Trophoblast cell (in vitro differentiated cells and primary cell): ENCODE measurements at regions not wholly inside any gene's neighbourhood (a gene's known extent, or its start where the extent isn't known, plus 50 kb on each side); places are given as distances from the start of the nearest gene placed in this dataset.

Experiments
- DNase-seq, 2 donors: peaks; one replicate each; pipeline ENCODE4 v3.0.0-alpha.2; 2016
- H2AFZ ChIP-seq: 2 replicates; pipeline ENCODE4 v1.6.1; 2013; ENCODE audit warnings: low read length, moderate library complexity, mild to moderate bottlenecking; ENCODE audit not compliant: insufficient read depth, poor library complexity
- H2AK5ac ChIP-seq: 2 replicates; pipeline ENCODE4 v1.6.1; 2013; ENCODE audit warnings: mild to moderate bottlenecking, low read length
- H2BK120ac ChIP-seq: 2 replicates; pipeline ENCODE4 v1.6.1; 2013; ENCODE audit warnings: low read length, mild to moderate bottlenecking, moderate library complexity; ENCODE audit not compliant: insufficient read depth, poor library complexity
- H2BK12ac ChIP-seq: 2 replicates; pipeline ENCODE4 v1.6.1; 2013; ENCODE audit warnings: mild to moderate bottlenecking, low read length, moderate library complexity
- H2BK5ac ChIP-seq: 2 replicates; pipeline ENCODE4 v1.6.1; 2013; ENCODE audit warnings: low read length, low read depth, moderate library complexity, mild to moderate bottlenecking; ENCODE audit not compliant: poor library complexity
- H3K14ac ChIP-seq: 2 replicates; pipeline ENCODE4 v1.6.1; 2013; ENCODE audit warnings: mild to moderate bottlenecking, low read length
- H3K18ac ChIP-seq: 2 replicates; pipeline ENCODE4 v1.6.1; 2013; ENCODE audit warnings: mild to moderate bottlenecking, low read length
- H3K23ac ChIP-seq: 2 replicates; pipeline ENCODE4 v1.6.1; 2013; ENCODE audit warnings: low read length
- H3K27ac ChIP-seq: 2 replicates; pipeline ENCODE4 v1.5.1; 2013; ENCODE audit warnings: low read depth, mild to moderate bottlenecking, inconsistent platforms, low read length, moderate library complexity
- H3K27me3 ChIP-seq: 2 replicates; pipeline ENCODE4 v1.6.1; 2013; ENCODE audit warnings: inconsistent platforms, mild to moderate bottlenecking, low read length, moderate library complexity; ENCODE audit not compliant: insufficient read depth
- H3K36me3 ChIP-seq, 2 experiments: 1 replicate in 1 of 2; 2 replicates in 1 of 2; pipeline ENCODE4 v1.6.1; 2013; ENCODE audit warnings: low read length in 2 of 2, mild to moderate bottlenecking in 2 of 2, moderate library complexity in 1 of 2; ENCODE audit not compliant: insufficient read depth in 2 of 2, control insufficient read depth in 1 of 2
- H3K4ac ChIP-seq: 2 replicates; pipeline ENCODE4 v1.6.1; 2013; ENCODE audit warnings: low read depth, mild to moderate bottlenecking, low read length, moderate library complexity
- H3K4me1 ChIP-seq, 2 experiments: 1 replicate in 1 of 2; 2 replicates in 1 of 2; pipeline ENCODE4 v1.6.1; 2013; ENCODE audit warnings: low read length in 2 of 2, mild to moderate bottlenecking in 2 of 2, moderate library complexity in 1 of 2; ENCODE audit not compliant: insufficient read depth in 2 of 2, control insufficient read depth in 1 of 2
- H3K4me2 ChIP-seq: 2 replicates; pipeline ENCODE4 v1.6.1; 2013; ENCODE audit warnings: inconsistent platforms, mild to moderate bottlenecking, low read length, moderate library complexity
- H3K4me3 ChIP-seq: 2 replicates; pipeline ENCODE4 v1.5.1; 2013; ENCODE audit warnings: mild to moderate bottlenecking, low read depth, low read length, inconsistent platforms
- H3K79me1 ChIP-seq: one replicate; pipeline ENCODE4 v1.6.1; 2013; ENCODE audit warnings: low read length
- H3K79me2 ChIP-seq: 2 replicates; pipeline ENCODE4 v1.6.1; 2013; ENCODE audit warnings: low read length, mild to moderate bottlenecking; ENCODE audit not compliant: control insufficient read depth, insufficient read depth, poor library complexity
- H3K9ac ChIP-seq: 2 replicates; pipeline ENCODE4 v1.6.1; 2013; ENCODE audit warnings: mild to moderate bottlenecking, low read length
- H3K9me3 ChIP-seq: 2 replicates; pipeline ENCODE4 v1.6.1; 2013; ENCODE audit warnings: low read depth, mild to moderate bottlenecking, control low read depth, inconsistent platforms, low read length; ENCODE audit not compliant: insufficient read depth
- H4K12ac ChIP-seq: 2 replicates; pipeline ENCODE4 v1.6.1; 2013; ENCODE audit warnings: low read depth, mild to moderate bottlenecking, low read length, moderate library complexity
- H4K8ac ChIP-seq: 2 replicates; pipeline ENCODE4 v1.6.1; 2013; ENCODE audit warnings: low read depth, mild to moderate bottlenecking, low read length, moderate library complexity
- H4K91ac ChIP-seq: one replicate; pipeline ENCODE4 v1.6.1; 2013; ENCODE audit warnings: low read depth, mild to moderate bottlenecking, low read length, moderate library complexity
- WGBS: extraction: QIAGEN DNeasy Blood & Tissue Kit; methylation state at CpG from one replicate; pipeline ENCODE4 v1.1.7; 2013; ENCODE audit warnings: missing lambda C conversion rate; ENCODE audit not compliant: insufficient read length, insufficient coverage; ENCODE audit errors: extremely low coverage; 5-methylcytosine and 5-hydroxymethylcytosine counted together

DNA sequence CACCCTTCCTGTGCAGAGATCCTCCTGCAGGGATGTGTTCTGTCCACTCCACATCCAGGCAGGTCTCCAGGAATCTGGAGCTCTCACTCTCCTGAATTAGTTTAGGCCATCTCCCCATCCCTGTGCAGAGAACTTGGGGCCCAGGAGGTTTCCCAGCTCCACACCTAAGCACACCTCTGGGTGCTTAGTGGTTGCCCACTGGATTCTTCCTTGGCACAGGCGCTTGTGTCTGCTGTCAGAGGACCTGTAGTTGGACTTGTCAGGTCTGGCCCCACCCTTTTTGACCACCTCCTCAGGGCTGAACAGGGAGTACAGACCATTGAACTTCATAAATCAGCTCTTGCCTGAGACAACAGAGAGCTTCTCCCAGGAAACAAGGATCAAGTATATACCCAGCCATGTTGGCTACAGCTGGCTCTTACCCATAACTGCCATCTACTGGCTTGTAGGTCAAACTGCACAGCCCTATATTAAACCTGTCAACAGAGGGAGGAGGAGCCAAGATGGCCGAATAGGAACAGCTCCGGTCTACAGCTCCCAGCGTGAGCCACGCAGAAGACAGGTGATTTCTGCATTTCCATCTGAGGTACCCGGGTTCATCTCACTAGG is 275.5 kb downstream of the PPARGC1A start:
- peak overlapping the region; percentile 43 for H2BK120ac ChIP-seq
- H3K4me3 ChIP-seq, result no peak overlapping the region
- H4K91ac ChIP-seq, result no peak overlapping the region
- no peak overlapping the region for H3K4ac ChIP-seq
- H2AK5ac ChIP-seq, result no peak overlapping the region
- peak overlapping the region; percentile 54 for H2AFZ ChIP-seq
- no peak overlapping the region for H3K14ac ChIP-seq
- peak in 1 of 2 donors; percentile 60 for DNase-seq
- no peaks in the 10 kb centered on the region for H3K27me3 ChIP-seq
- H3K4me1 ChIP-seq, result no peaks in the 10 kb centered on the region
- WGBS, result no CpG with 5 or more reads among the region's 6 CpGs
- H3K18ac ChIP-seq, result no peak overlapping the region
- no peak overlapping the region for H2BK5ac ChIP-seq
- H3K36me3 ChIP-seq, result no peaks in the 10 kb centered on the region
- H3K23ac ChIP-seq, result no peak overlapping the region
- H3K4me2 ChIP-seq, result no peak overlapping the region
- H3K79me1 ChIP-seq, result no peaks in the 10 kb centered on the region
- H3K27ac ChIP-seq, result no peak overlapping the region
- no peak overlapping the region for H3K9ac ChIP-seq
- no peaks in the 10 kb centered on the region for H3K9me3 ChIP-seq
- no peaks in the 10 kb centered on the region for H3K79me2 ChIP-seq
- H4K12ac ChIP-seq, result peak overlapping the region; percentile 26
- H2BK12ac ChIP-seq, result no peak overlapping the region
- peak overlapping the region; percentile 73 for H4K8ac ChIP-seq

DNA sequence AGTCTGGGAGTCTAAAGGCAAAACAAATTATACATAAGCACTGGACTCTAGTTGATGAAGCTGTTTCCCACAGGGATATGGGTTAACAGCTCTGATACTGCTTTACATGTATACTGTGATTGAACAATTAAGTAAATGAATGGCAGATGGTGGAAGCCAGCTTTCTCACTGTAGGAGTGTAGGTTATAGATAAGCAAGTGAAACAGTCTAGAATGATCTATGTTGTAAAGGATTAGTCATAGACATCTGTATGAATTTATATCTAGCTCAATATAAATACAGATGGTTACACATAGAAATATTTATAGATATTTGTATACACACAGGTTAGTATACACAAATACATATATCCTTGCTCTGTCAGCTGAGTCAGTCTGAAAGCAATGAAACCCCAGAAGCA is 276.1 kb downstream of the PPARGC1A start:
- no peaks in the 10 kb centered on the region for H3K79me2 ChIP-seq
- H2AK5ac ChIP-seq, result no peak overlapping the region
- H3K4me2 ChIP-seq, result no peak overlapping the region
- H3K27ac ChIP-seq, result no peak overlapping the region
- H2BK12ac ChIP-seq, result no peak overlapping the region
- no peak overlapping the region for H3K4me3 ChIP-seq
- H3K4ac ChIP-seq, result no peak overlapping the region
- no peak overlapping the region for H3K18ac ChIP-seq
- no peak overlapping the region for H3K9ac ChIP-seq
- H3K79me1 ChIP-seq, result no peaks in the 10 kb centered on the region
- H3K27me3 ChIP-seq, result no peaks in the 10 kb centered on the region
- no peak overlapping the region for H4K12ac ChIP-seq
- no peak overlapping the region for H2BK5ac ChIP-seq
- H4K8ac ChIP-seq, result no peak overlapping the region
- no peak overlapping the region for H2BK120ac ChIP-seq
- no peaks in the 10 kb centered on the region for H3K9me3 ChIP-seq
- H3K4me1 ChIP-seq, result no peaks in the 10 kb centered on the region
- DNase-seq, result no peak
- no peak overlapping the region for H4K91ac ChIP-seq
- no peak overlapping the region for H3K14ac ChIP-seq
- no peak overlapping the region for H3K23ac ChIP-seq
- no peaks in the 10 kb centered on the region for H3K36me3 ChIP-seq
- no peak overlapping the region for H2AFZ ChIP-seq

DNA sequence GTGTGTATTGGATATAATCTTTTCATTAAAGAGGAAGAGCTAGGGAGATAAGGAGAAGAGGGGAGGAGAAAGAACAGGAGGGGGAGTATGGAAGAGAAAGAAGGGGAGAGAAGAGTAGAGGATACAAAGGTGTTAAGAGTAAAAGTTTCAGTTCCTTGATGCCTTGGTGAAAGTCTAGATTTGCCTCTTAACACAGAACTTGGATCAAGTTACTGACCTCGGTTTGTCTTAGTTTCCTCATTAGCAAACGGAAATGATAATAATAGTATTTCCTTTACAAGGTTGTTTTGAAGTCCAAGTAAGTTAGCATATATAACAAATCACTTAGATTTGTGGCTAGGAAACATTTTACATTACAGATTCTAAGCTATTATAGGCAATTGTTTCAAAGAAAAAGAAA is 287.1 kb downstream of the PPARGC1A start:
- H3K18ac ChIP-seq, result no peak overlapping the region
- no peak overlapping the region for H3K4ac ChIP-seq
- no peaks in the 10 kb centered on the region for H3K79me2 ChIP-seq
- no peak overlapping the region for H4K91ac ChIP-seq
- no peak overlapping the region for H3K9ac ChIP-seq
- H3K4me2 ChIP-seq, result no peak overlapping the region
- H3K36me3 ChIP-seq, result no peaks in the 10 kb centered on the region
- H3K14ac ChIP-seq, result no peak overlapping the region
- no peak for DNase-seq
- H2AFZ ChIP-seq, result no peak overlapping the region
- no peak overlapping the region for H3K27ac ChIP-seq
- H2BK120ac ChIP-seq, result no peak overlapping the region
- H3K4me3 ChIP-seq, result no peak overlapping the region
- H4K12ac ChIP-seq, result no peak overlapping the region
- H3K23ac ChIP-seq, result no peak overlapping the region
- no peak overlapping the region for H2BK12ac ChIP-seq
- no peaks in the 10 kb centered on the region for H3K79me1 ChIP-seq
- WGBS, result no CpG with 5 or more reads among the region's 2 CpGs
- H3K4me1 ChIP-seq, result no peaks in the 10 kb centered on the region
- H2BK5ac ChIP-seq, result no peak overlapping the region
- no peak overlapping the region for H2AK5ac ChIP-seq
- no peaks in the 10 kb centered on the region for H3K27me3 ChIP-seq
- H4K8ac ChIP-seq, result no peak overlapping the region
- H3K9me3 ChIP-seq, result no peaks in the 10 kb centered on the region

DNA sequence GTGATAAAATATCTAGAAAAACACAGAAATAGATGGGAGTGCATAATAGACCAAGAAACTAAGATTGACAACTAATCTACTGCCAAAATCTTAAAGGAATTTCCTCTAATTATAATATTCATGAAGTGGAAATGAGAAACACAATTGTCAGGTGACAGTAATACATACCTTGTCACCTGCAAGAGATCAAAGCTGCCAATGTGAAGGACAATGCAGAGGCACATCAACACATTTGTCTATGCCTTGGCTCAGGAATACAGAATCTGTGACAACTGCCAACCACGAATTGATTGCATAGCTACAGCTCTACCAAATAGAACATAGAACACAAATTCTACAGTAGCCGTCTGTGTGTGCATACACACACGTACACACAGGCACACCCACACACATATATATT is 295.7 kb downstream of the PPARGC1A start:
- peaks cover 3% of the 10 kb centered on the region for H3K9me3 ChIP-seq
- no peak overlapping the region for H2BK5ac ChIP-seq
- no peaks in the 10 kb centered on the region for H3K36me3 ChIP-seq
- H3K79me1 ChIP-seq, result no peaks in the 10 kb centered on the region
- H2AK5ac ChIP-seq, result no peak overlapping the region
- no peak overlapping the region for H2BK120ac ChIP-seq
- no peaks in the 10 kb centered on the region for H3K27me3 ChIP-seq
- no peak overlapping the region for H4K91ac ChIP-seq
- no peaks in the 10 kb centered on the region for H3K79me2 ChIP-seq
- no peak overlapping the region for H3K9ac ChIP-seq
- WGBS, result no CpG with 5 or more reads among the region's 3 CpGs
- no peak overlapping the region for H2AFZ ChIP-seq
- H3K27ac ChIP-seq, result no peak overlapping the region
- H3K4me1 ChIP-seq, result no peaks in the 10 kb centered on the region
- no peak overlapping the region for H3K14ac ChIP-seq
- no peak for DNase-seq
- H3K23ac ChIP-seq, result no peak overlapping the region
- no peak overlapping the region for H3K4me3 ChIP-seq
- no peak overlapping the region for H2BK12ac ChIP-seq
- H3K18ac ChIP-seq, result no peak overlapping the region
- H3K4ac ChIP-seq, result no peak overlapping the region
- H4K8ac ChIP-seq, result no peak overlapping the region
- no peak overlapping the region for H3K4me2 ChIP-seq
- H4K12ac ChIP-seq, result no peak overlapping the region
